Lung (tissue), 11 donors: ENCODE measurements at regions not wholly inside any gene's neighbourhood (a gene's known extent, or its start where the extent isn't known, plus 50 kb on each side); places are given as distances from the start of the nearest gene placed in this dataset.

Experiments
- ATAC-seq: fragments of 200-7000 bp; cut with Tn5 transposase; one replicate; pipeline ENCODE4 v1.9.1; 2020; ENCODE audit warnings: moderate number of reproducible peaks; ENCODE audit not compliant: insufficient read depth, low FRiP score
- DNase-seq, 3 donors: peaks; one replicate each; pipeline ENCODE4 v3.0.0-alpha.2; 2013 to 2017
- H3K27ac ChIP-seq, 2 donors: one replicate each; pipeline ENCODE4 v1.5.1; 2013; ENCODE audit warnings: mild to moderate bottlenecking in 2 of 2, moderate library complexity in 2 of 2, control low read depth in 1 of 2, inconsistent platforms in 1 of 2, low read depth in 1 of 2, low read length in 1 of 2
- H3K27me3 ChIP-seq, 3 donors: one replicate each; pipeline ENCODE4 v1.5.1; 2013; ENCODE audit warnings: low read length in 2 of 3; ENCODE audit not compliant: control insufficient read depth in 3 of 3, insufficient read depth in 3 of 3
- H3K36me3 ChIP-seq, 4 donors: one replicate each; pipeline ENCODE4 v1.5.1; 2013; ENCODE audit warnings: low read length in 4 of 4, mild to moderate bottlenecking in 1 of 4, moderate library complexity in 1 of 4; ENCODE audit not compliant: control insufficient read depth in 4 of 4, insufficient read depth in 4 of 4
- H3K4me1 ChIP-seq, 5 donors: one replicate each; pipeline ENCODE4 v1.5.1; 2013; ENCODE audit warnings: low read length in 5 of 5, mild to moderate bottlenecking in 2 of 5, moderate library complexity in 1 of 5; ENCODE audit not compliant: control insufficient read depth in 5 of 5, insufficient read depth in 5 of 5
- H3K4me3 ChIP-seq: one replicate; pipeline ENCODE4 v1.5.1; 2013; ENCODE audit warnings: mild to moderate bottlenecking, control low read depth, moderate library complexity
- H3K9ac ChIP-seq, 2 donors: one replicate each; pipeline ENCODE4 v1.5.1; 2013; ENCODE audit warnings: low read length in 2 of 2, control low read depth in 1 of 2; ENCODE audit not compliant: insufficient read depth in 1 of 2
- H3K9me3 ChIP-seq, 4 donors: one replicate each; pipeline ENCODE4 v1.5.1; 2013; ENCODE audit warnings: low read length in 3 of 4, mild to moderate bottlenecking in 1 of 4, moderate library complexity in 1 of 4; ENCODE audit not compliant: control insufficient read depth in 4 of 4, insufficient read depth in 3 of 4
- CTCF ChIP-seq: IDR thresholded peaks from 2 replicates; pipeline ENCODE4 v1.5.1; 2012; ENCODE audit warnings: mild to moderate bottlenecking; ENCODE audit errors: control extremely low read depth, extremely low read depth
- WGBS, 2 donors: extraction: QIAGEN DNeasy Blood & Tissue Kit; methylation state at CpG; one replicate each; pipeline ENCODE4 v1.1.7; 2013; 5-methylcytosine and 5-hydroxymethylcytosine counted together
- donor health status: control.
- donor health status: control.
- donor health status: Bipolar disorder and iron deficiency.
- donor health status: healthy.
- donor health status: DM: yes; HTN: yes; CAD: no.

- Histone ChIP-seq H3K27ac (no peak overlapping the region), H3K36me3 (no peaks in the 10 kb centered on the region), H3K9me3 (no peaks in the 10 kb centered on the region), H3K4me1 (peaks cover 0 to 10% (median 3%) of the 10 kb centered on the region in 5 donors), H3K9ac (no peak overlapping the region), H3K4me3 (no peak overlapping the region), H3K27me3 (no peaks in the 10 kb centered on the region)
- WGBS, 2 donors = 85 to 86% methylated on average over 2 of the region's 2 CpGs
- ATAC-seq (no peak), DNase-seq (no peak)
- TF ChIP-seq CTCF = no peak
Measured at GRCh38 chr10:28777911-28778310, 100.6 kb downstream of the BAMBI start.

GRCh38 chr10:28778524-28778923, 101.2 kb downstream of the BAMBI start:
- H3K9me3 ChIP-seq = no peaks in the 10 kb centered on the region
- H3K4me3 ChIP-seq = no peak overlapping the region
- DNase-seq (no peak), ATAC-seq (no peak)
- H3K36me3 ChIP-seq = no peaks in the 10 kb centered on the region
- no peak for TF ChIP-seq CTCF
- H3K27me3 ChIP-seq = no peaks in the 10 kb centered on the region
- no peak overlapping the region for H3K27ac ChIP-seq
- H3K9ac ChIP-seq = no peak overlapping the region
- peaks cover 0 to 14% (median 6%) of the 10 kb centered on the region in 5 donors for H3K4me1 ChIP-seq
- 76 to 89% methylated on average over 2 of the region's 2 CpGs for WGBS, 2 donors

- WGBS, 2 donors = 88 to 93% methylated on average over 5 of the region's 5 CpGs
- H3K9ac ChIP-seq = no peak overlapping the region
- no peaks in the 10 kb centered on the region for H3K27me3 ChIP-seq
- TF ChIP-seq CTCF = no peak
- H3K36me3 ChIP-seq = no peaks in the 10 kb centered on the region
- H3K4me3 ChIP-seq = no peak overlapping the region
- H3K9me3 ChIP-seq = no peaks in the 10 kb centered on the region
- H3K27ac ChIP-seq = no peak overlapping the region
- peaks cover 0 to 12% (median 2%) of the 10 kb centered on the region in 5 donors for H3K4me1 ChIP-seq
- DNase-seq (no peak), ATAC-seq (no peak)
Measured at GRCh38 chr10:28781296-28781695, 104.0 kb downstream of the BAMBI start.

GRCh38 chr10:28783087-28783486, 105.8 kb downstream of the BAMBI start:
- H3K27me3 ChIP-seq = no peaks in the 10 kb centered on the region
- no peak for TF ChIP-seq CTCF
- H3K36me3 ChIP-seq = no peaks in the 10 kb centered on the region
- H3K9ac ChIP-seq = no peak overlapping the region
- H3K27ac ChIP-seq = no peak overlapping the region
- H3K4me3 ChIP-seq = no peak overlapping the region
- H3K4me1 ChIP-seq = peaks cover 0 to 12% (median 2%) of the 10 kb centered on the region in 5 donors
- H3K9me3 ChIP-seq = no peaks in the 10 kb centered on the region
- 59 to 77% methylated on average over 5 of the region's 5 CpGs for WGBS, 2 donors
- DNase-seq (no peak), ATAC-seq (no peak)
